ENCODE measurements at regions not wholly inside any gene's neighbourhood (a gene's known extent, or its start where the extent isn't known, plus 50 kb on each side); places are given as distances from the start of the nearest gene placed in this dataset.

GRCh38 chr15:70203981-70204560, 106.4 kb upstream of the TLE3 start:
- TF ChIP-seq EZH2 (IDR thresholded peaks at IDR 0.05; ENCODE audit: borderline replicate concordance, low read depth, low read length, poor library complexity, severe bottlenecking) (no peak), CTCF (conservative IDR thresholded peaks at IDR 0.05; ENCODE audit: low read depth, low read length) (no peak)

All from A673 (cell line).